ENCODE measurements at regions not wholly inside any gene's neighbourhood (a gene's known extent, or its start where the extent isn't known, plus 50 kb on each side); places are given as distances from the start of the nearest gene placed in this dataset.

DNA sequence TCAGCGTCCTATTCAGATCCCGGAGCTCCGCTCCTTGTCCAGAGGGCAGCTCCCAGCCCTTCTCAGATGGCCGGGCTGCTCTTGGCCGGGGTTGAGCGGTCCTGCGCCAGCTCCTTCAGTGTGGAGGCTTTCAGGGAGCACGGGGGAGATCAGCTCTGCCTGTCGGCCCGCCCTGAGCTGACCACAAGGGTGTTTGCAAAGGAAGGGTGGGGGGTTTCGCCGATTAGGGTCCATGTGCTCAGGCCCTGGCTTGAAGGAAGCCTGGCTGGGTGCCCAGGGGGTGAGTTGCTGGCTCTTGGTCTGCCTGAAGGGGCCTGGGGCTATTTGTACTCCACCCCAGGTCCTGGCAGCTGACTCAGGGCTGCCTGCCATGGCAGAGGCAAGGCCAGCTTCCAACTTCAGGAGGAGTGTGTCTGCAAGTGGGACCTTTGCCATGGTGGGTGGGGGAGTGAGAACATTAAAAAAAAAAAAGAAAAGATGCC lies 250.1 kb upstream of the KLF4 start:
- no peak for TF ChIP-seq POLR2A (IDR thresholded peaks at IDR 0.05; ENCODE audit: low read depth, low read length)
- FAIRE-seq (no peak), DNase-seq (ENCODE audit: insufficient read length, low spot score) (no peak)

DNA sequence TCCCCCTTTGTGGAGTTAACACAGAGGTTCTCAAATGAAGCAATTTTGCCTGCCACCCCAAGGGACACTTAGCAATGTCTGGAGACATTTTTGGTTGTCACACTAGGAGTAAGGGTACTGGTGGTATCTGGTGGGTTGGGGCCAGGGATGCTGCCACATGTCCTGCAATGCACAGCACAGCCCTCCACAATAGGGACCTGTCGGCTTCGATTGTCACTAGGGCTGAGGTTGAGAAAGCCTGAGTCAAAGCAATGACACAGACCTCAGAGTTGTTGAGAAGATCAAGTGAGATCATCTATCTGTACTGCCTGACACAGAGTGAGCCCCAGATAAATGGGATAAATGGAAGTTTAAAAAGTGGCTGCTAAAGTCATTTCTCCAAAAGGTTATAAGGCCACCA lies 249.2 kb upstream of the KLF4 start:
- DNase-seq (ENCODE audit: insufficient read length, low spot score) (no peak), FAIRE-seq (peak; percentile 48)
- no peak for TF ChIP-seq POLR2A (IDR thresholded peaks at IDR 0.05; ENCODE audit: low read depth, low read length)

DNA sequence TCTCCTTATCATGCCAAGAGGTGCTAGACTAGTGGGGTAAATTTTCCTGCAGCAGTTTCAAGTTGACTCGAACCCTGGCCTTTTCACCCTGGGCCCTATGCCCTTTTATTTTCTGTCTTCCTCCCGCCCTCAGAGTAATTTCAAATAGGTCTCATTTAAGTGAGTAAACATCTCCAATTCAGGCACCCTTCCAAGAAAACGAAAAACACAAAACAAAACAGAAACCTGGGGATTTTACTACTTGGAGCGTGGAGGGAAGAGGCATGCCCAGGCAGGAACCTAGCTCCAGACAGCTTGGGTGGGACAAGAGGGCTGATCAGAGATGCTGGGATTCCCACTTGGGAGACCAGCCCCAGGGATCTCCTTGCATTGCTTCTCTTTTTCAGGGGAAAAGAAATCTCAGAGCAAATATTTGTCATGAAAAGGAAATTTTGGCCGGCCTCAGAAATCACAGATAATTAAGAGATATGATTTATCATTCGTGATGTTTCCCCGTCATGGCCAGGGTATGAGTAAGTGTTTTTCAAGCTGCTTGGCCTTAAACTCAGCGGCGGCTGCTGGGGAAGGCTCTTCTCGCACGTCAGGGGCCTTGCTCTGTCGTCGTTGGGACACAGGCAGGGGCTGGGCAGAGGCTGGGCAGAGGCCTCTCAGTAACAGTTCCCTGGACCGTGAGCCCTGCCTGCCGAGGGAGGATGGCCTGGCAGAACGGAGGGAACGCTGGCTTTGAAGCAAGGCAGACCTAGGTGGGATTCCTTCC lies 248.6 kb upstream of the KLF4 start:
- DNase-seq (ENCODE audit: insufficient read length, low spot score): no peak
- peak; percentile 55 for FAIRE-seq
- TF ChIP-seq POLR2A (IDR thresholded peaks at IDR 0.05; ENCODE audit: low read depth, low read length): no peak

DNA sequence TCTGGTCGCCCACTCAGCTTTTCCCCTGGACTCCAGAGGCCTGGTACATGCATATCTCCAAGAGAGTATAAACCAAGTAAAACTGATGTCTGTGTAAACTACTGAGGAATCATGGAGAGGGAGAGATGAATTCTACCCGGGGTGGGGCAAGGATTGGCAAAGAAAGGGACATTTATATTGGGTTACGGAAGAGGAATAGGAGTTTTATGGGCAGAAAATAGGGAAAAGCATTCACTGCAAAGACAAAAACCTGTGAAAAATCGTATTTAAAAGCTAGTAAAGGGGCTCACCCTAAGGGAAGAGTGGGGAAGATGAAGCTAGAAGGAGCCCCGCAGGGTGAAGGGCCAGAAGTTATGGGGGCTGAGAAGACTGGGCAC lies 248.0 kb upstream of the KLF4 start:
- no peak for TF ChIP-seq POLR2A (IDR thresholded peaks at IDR 0.05; ENCODE audit: low read depth, low read length)
- no peak for FAIRE-seq
- no peak for DNase-seq (ENCODE audit: insufficient read length, low spot score)

DNA sequence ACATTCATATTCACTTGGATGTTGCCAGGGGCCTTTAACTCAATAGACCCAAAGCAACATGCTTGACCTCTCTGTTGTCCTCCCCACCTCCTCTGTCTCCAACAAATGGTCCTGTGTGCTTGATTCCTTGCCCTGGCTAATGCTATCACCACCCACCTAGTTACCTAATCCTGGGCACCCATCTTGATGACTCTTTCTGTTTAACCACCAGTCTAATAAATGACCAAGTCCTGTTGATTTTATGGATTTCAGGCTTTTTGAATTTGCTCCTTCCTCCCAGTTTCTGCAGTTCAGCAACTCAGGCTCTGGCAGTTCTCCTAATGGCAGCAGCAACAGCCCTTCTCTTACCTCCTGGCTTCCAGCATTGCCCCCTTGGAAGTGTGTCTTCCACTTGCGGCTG lies 246.3 kb upstream of the KLF4 start:
- no peak for TF ChIP-seq POLR2A (IDR thresholded peaks at IDR 0.05; ENCODE audit: low read depth, low read length)
- FAIRE-seq: no peak
- no peak for DNase-seq (ENCODE audit: insufficient read length, low spot score)

DNA sequence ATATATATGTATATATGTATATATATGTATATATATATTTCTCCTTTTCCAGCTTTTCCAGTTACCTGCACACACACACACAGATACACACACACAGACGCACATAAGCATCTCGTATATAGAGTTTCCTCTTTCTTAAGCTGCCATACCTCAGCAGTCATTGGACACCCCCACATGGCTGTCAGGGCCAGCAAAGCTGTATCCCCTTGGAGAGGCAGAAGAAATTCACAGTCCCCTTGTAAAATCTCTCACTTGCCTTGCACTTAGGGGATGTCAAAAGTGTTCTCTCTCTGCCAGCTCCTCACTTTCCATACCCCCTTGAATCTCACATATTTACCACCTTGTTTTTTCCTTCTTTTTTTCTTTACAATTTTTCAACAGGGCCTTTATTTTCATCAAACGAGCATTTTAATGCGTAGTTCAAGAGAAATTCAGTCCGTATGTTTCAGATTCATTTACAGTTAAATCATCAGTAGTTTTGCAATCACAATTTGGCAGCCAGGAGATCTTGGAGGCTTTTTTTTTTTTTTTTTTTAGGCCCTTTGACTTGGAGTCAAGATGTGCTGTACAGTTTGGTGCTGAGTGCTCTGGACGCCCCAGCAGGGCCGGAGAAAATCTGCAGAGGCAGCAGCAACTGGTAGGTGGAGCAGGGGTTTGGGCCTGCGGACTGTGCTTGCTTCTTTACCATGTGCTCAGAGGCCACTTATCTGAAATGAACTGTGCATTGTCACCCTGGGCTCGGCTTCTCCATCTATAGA lies 244.9 kb upstream of the KLF4 start:
- TF ChIP-seq POLR2A (IDR thresholded peaks at IDR 0.05; ENCODE audit: low read depth, low read length): no peak
- DNase-seq (ENCODE audit: insufficient read length, low spot score) (no peak), FAIRE-seq (no peak)

DNA sequence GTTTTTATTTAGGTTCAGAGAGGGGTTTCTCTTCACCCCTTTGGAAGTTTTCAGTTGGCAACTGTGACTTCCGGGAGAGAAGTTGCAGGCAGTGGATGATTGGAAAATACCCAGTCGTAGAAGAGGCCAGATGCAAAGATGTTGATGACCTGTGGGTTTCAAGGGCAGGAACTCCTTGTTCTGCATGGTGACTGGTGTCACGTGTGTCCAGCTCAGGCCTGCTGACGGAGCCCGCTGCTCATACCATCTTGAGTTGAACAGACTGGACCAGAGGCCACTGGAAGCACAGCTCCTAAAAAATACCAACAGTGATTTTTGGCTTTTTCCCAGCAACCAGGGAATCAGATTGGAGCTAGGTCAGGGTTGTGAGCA lies 243.9 kb upstream of the KLF4 start:
- DNase-seq (ENCODE audit: insufficient read length, low spot score) (no peak), FAIRE-seq (peak; percentile 93)
- TF ChIP-seq POLR2A (IDR thresholded peaks at IDR 0.05; ENCODE audit: low read depth, low read length): no peak

DNA sequence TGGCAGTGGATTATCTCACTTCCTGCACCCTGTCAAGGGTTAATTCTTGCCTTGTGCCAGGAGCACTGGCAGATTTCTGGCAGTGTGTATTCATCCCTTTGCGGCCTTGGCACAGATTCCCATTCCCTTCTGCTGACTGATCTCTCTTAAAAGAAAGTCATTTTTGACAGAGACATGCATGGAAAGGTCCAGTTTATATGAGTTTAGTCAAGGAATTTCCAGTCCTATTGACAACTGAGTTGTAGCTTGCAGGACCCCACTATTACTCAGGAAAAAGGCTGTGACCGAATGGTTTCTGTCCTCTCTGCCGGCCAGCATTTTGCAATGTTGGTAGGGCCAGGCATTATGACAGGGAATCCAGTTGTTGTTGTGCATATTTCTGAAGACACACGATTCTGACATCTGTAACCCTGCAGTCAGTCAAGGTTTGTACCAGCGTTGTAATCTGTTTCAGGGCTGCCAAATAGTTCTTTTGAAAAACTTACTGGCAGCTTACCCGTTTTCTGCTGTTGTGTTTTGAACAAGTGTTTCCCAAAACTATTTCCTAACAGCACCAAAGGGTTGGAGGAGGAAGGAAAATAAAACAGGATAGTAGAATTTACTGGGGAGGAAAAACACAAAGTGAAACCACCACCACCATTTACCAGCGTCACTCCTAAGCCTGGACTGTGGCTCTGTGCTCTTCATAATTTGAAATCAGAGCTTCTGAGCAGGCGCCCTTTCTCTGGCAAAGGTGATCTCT lies 243.4 kb upstream of the KLF4 start:
- DNase-seq (ENCODE audit: insufficient read length, low spot score) (peak; percentile 70), FAIRE-seq (peak; percentile 95)
- TF ChIP-seq POLR2A (IDR thresholded peaks at IDR 0.05; ENCODE audit: low read depth, low read length): no peak

DNA sequence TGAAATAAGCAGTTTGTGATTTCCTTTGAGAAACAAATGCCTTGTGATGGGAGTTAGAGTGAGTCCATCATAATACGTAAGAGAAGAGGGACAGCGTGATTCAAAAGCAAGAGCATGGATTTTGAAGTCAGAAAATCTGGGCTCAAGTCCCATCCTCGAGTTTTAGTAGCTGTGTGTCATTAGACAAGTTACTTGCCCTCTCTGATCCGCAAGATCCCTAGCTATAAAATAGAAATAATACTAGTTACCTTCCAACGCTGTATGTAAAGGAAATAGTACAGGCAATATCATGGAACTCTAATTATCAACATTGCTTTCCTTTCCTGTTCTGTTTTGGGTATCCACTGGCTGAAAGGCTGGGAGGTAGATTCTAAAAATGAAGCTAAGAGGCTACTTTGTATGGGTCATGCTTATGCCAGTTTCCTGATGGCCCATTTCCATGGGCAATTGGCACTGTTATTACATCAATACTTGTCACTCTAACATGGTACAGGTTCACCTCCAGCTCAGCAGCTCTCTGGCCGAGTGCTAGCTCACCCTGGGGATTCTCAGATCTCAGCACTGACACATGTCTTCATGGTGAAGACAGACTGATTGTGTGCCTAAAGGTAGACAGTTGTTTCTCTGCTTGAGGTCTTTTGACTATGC lies 241.7 kb upstream of the KLF4 start:
- FAIRE-seq: no peak
- DNase-seq (ENCODE audit: insufficient read length, low spot score): no peak
- no peak for TF ChIP-seq POLR2A (IDR thresholded peaks at IDR 0.05; ENCODE audit: low read depth, low read length)

DNA sequence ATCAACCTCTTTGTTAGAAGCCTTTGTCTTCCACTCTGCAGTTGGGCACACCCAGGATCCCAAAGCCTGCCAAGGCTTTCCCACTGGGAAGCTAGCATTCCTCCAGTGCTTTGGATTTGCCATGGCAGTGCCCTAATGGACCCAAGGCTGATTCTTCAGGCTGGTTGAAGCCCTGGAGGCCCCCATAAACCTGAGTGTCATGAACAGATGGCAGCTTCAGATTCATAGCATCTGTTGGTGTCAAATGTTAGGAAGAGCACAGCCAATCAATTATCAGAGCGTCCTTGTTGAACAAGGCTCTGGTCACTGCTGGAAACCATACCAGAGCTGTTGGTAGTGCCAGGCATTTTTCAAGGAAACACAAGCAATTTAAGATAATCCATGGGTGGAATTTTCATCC lies 241.1 kb upstream of the KLF4 start:
- no peak for DNase-seq (ENCODE audit: insufficient read length, low spot score)
- FAIRE-seq: no peak
- TF ChIP-seq POLR2A (IDR thresholded peaks at IDR 0.05; ENCODE audit: low read depth, low read length): no peak

DNA sequence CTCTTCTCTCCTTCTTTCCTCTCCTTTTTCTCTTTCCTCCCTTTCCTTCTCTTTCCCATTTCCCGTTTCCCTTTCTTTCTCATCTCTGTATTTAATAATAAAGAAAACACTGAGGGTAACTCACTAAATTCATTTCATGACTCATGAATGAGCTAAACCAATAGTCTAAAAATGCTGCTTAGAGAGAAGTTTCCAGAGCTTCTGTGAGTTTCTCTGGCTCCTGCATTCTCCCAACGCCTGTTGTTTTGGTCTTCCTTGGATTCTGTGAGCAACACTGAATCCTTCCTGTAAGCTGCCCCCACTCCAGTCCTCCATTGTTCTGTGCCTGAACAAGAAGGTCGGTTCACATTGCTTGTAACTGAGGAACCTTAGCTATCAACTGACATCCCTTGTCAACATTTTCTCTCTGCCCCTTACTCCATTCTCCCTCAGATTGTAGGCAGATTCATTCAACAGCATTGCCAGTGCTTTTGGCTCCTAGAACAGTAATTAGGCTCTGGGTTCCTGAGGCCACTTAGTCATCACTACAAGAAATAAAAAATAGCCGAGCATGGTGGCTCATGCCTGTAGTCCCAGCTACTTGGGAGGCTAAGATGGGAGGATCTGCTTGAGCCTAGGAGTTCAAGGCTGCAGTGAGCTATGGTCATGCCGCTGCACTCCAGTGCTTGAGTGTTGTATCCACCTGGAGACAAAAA lies 237.7 kb upstream of the KLF4 start:
- TF ChIP-seq POLR2A (IDR thresholded peaks at IDR 0.05; ENCODE audit: low read depth, low read length): no peak
- FAIRE-seq (no peak), DNase-seq (ENCODE audit: insufficient read length, low spot score) (no peak)

DNA sequence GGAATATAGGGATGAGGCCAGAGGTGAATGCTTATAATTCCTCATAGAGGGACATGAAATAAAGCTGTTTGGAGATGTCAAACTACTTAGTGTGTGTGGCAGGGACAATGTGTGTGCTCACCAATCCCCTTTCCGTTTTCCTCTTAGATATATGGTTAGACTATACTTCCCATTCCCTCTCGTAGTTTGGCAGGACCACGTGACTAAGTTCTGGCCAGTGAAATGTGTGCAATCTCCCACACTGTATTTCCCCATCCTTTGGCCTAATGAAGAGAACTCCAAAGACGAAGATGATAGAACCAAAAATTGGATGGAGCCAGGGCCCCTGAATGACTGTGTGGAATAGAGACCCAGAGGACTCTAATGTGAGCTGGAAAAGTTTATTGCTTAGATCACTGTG lies 233.4 kb upstream of the KLF4 start:
- FAIRE-seq (no peak), DNase-seq (ENCODE audit: insufficient read length, low spot score) (no peak)
- TF ChIP-seq POLR2A (IDR thresholded peaks at IDR 0.05; ENCODE audit: low read depth, low read length): no peak

DNA sequence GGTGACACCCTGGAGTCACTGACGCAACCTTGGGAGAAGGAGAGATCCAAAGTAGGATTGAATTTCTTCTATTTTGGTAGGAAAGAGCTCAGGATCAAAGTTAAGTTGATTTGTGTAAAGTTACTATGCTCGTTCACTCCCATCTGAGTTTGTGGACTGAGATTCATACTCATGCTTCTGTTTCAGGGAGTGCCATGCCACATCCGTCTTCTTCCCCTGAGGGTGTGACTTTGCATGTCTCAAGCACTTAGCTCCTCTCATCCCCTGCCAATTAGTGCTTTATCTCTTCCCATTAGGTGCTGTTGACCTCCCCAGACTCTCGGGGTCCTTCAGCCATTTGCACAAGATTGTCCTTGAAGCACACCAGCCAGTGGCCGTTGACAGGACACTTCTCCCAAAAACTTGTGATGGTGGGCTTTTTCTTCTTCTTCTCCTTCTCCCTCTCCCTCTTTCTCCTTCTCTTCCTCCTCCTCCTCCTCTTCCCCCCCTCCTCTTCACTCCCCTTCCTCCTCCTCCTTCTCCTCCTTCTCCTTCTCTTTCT lies 232.2 kb upstream of the KLF4 start:
- no peak for TF ChIP-seq POLR2A (IDR thresholded peaks at IDR 0.05; ENCODE audit: low read depth, low read length)
- no peak for FAIRE-seq
- DNase-seq (ENCODE audit: insufficient read length, low spot score): no peak

Measured in H54 (cell line).